Urothelium cell line (cell line): ENCODE measurements at regions not wholly inside any gene's neighbourhood (a gene's known extent, or its start where the extent isn't known, plus 50 kb on each side); places are given as distances from the start of the nearest gene placed in this dataset.
A peak's percentile ranks its signal among the peaks of the same experiment; 100 is the strongest.

ENCODE experiments used
- DNase-seq: peaks from one replicate; pipeline ENCODE4 v3.0.0; 2011; ENCODE audit warnings: low spot score, mixed read lengths
- FAIRE-seq: peaks from 2 replicates; lab custom pipeline; 2011; peaks lifted over from hg19 to GRCh38; lab: Jason Lieb, UNC

GRCh38 chr11:116144387-116144958, 628.3 kb downstream of the BUD13 start:
- DNase-seq (no peak), FAIRE-seq (peak; percentile 74)

DNA sequence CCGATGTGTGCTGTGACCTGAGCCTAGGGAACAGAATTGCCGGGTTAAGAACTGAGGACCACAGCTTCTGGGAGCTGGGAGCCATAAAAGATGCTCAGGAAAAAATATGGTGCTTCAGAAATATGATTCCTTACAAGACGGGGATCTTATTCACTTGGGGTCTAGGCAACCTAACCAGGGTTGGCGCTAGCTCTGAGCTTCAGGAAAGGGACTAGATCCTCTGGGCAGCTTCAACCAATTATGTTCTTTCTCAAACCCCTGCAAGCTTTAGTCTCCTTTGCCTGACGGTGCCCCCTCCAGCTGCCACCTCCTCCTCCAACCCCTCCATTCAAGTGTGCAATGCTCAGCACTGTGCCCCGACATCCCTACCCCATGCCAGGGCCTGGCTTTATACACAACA, 634.1 kb upstream of the CADM1 start:
- DNase-seq (no peak), FAIRE-seq (no peak)

DNA sequence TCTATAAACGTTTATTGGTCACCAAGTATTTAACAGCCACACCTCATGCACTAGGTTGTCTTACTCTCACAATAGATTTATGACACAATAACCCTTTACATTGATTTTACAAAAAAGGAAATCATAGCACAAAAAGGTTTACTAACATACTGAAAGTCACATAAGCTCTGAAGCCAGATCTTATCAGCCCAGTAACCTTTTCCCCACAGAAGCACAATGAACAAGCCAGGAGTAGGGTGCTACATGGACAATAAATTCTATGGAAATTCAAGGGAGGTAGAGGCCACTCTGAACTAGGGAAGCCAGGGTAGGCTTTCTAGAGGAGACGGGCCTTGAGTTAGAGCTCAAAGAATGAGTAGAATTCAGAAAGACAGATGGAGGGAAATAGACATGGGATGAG, 633.5 kb upstream of the CADM1 start:
- DNase-seq (no peak), FAIRE-seq (no peak)

- FAIRE-seq: no peak
- no peak for DNase-seq
Measured at GRCh38 chr11:116136987-116137674, 632.9 kb upstream of the CADM1 start.

DNA sequence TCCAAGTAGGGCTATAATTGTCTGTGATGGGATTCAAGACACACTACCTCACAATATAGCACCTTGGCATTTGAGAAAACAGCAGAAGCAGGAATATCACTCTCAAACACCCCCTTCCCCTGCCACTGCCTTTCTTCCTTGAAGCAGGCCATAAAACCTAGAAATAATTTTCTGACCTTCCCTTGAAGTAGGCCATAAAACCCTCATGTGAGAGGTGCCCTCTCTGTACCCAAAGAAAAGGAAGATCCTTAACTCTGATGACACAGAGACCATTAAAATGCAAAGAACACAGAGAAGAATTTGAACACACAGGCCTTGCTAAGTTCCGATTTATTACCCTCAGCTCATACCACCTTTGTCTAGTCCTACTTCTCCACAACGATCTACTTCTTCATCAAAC, 631.7 kb upstream of the CADM1 start:
- FAIRE-seq (no peak), DNase-seq (no peak)

DNA sequence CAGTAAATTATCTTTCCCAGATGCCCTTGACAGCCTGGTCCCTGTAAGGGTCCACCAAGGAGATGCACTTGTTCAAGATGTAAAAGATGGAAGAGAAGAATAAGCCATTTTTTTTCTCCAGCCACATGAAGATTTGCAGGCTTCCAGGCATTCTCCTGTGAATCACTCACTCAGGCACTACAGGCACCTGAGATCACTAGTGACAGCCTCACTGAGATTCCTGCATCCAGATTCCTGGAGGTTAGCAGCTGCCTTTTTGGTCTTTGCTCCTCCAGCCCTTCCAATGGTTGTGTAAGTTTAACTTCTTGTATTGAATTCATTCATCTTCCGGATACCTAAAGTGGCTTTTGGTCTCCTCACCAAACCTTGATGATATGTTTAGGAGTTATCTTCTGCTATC, 630.2 kb upstream of the CADM1 start:
- DNase-seq (no peak), FAIRE-seq (no peak)

DNA sequence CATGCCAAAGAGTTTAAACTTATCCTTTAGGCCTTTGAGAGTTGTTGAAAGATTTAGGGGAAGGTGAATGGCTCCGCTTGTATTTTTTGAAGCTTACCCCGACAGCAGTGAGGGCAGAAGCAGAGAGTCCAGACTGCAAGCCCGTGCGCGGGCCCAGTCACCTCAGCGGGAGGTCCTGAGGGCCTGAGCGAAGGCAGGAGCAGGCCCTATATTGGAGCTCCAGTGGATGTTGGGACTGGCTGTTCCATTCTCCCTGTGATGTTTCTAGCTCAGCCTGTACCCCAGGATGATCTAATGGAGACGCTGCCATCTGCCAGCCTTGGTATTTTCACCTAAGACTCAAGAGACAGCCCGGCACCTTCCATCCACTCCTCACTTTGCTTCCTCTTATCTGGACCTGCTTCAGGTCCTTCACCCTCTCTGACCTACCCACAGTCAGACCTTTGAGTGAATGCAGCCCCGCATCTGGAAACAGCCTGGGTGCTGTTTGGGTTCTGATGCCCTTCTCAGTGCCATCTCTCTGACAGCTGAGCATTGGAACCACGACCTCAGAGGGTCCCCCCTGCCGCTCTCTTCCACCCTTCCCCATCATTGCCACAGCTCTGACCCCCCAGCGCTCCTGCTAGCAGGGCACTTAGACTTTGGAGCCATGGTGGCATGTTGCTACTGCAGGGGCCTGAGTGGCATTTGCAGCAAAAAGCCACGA, 628.2 kb upstream of the CADM1 start:
- FAIRE-seq: no peak
- DNase-seq: no peak

DNA sequence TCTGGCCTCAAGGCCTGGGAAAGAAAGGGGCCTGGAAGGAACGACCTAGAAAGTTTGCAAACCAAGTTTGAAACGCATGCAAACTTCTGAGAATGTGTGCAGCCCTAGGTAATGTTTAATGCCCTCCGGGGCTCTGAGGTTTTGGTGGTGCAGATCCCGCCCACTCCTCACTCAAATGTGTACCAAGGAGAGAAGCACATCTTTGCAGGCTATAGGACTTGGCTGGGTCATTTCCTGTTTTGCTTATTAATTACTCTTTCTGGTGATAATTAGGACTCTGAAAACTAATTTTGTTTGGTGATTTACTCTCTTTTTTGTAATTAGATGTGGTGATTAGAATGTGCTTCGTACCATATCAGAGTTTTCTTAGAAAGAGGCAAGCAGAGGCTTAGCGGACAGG, 625.9 kb upstream of the CADM1 start:
- no peak for FAIRE-seq
- DNase-seq: no peak

DNA sequence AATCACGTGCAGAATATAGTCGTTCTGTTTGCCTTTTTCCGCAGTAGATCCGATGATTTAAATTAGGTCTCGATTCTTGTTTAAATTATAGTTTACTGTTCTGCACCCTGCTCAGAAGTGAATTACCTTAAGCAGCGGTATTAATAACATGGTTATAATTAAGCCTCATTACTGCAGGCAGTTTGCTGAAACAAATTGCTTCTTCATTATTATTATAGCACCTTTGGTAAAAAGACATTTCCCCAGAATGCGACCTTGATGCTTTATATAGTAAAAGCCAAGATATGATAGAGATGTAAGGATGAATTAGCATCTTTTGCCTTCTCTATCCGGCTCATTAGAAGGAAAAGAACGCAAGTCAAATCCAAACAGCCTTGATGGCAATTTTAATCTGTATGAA, 625.2 kb upstream of the CADM1 start:
- DNase-seq: no peak
- no peak for FAIRE-seq

- FAIRE-seq (no peak), DNase-seq (peak; percentile 1)
Measured at GRCh38 chr11:116126562-116126961, 622.3 kb upstream of the CADM1 start.

- FAIRE-seq (no peak), DNase-seq (peak; percentile 1)
Measured at GRCh38 chr11:116124922-116125714, 620.9 kb upstream of the CADM1 start.

DNA sequence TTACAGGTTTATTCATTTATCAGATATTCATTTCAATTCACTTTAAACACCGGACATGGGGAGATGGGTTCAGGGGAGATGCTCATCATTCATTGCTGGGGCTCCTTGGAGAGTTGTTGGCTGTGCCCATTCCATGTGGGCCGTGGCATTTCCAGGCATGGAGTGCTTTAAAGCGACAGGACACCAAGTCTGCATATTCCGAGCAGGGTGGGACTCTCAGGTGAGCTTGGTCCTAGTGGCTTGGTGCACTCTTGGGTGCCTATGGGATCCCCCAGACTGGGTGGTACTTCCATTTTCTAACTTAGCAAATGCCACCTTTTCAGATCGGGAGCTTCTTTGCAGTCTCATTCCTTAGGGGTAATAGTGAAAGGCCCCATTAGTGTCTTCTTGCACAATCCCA, 619.5 kb upstream of the CADM1 start:
- DNase-seq (no peak), FAIRE-seq (no peak)

DNA sequence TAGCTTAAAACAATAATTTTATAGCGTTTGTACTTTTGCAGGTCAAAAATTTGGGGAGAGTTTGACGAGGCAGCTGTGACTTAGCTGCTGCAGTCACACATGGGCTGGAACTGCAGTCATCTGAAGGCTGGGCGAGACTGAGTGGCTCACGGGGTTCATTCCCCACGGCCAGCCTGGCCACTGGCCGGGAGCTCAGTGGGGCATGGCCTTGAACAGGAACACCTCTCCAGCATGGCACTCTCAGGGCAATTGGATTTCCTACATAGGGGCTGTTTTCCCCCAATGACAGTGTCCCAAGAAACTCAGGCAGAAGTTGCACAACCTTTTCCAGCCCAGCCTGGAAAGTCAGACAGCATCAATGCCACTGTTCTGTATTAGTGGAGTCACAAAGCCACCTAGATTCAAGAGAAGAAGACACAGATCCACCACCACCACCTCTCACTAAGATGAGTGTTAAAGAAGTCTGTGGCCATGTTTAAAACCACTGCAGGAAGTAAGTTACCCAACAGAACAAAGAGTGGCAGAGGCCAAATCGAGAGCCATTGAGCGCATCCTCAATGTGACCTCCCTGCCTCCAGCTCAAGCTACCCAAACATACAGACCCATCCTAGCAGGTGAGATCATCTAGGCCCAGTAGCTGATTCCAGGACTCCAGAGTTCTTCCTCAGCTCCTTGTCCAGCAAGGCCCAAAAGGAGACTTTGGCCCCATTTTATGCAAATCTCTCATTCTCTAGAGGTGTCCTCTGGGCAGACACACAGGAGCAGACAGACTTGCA, 618.7 kb upstream of the CADM1 start:
- FAIRE-seq: no peak

DNA sequence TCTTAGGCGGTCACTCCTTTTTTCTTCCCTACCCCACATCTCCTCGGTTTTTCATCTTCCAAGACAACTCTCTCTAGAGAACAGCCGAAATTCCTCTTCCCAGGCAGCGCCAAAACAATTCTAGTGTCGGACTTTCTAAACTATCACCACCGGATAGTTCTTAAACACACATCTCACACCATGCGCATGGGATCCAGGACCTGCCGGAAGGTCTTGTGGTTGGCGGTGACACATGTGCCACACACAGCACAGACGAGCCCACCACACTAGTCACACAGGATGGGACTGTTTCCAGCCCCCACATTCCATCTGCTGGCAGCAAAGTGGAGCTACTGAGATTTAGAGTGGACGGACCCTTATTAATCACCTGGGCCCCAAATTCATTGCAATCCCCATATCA, 614.9 kb upstream of the CADM1 start:
- FAIRE-seq (no peak), DNase-seq (no peak)

More for the DNA sequence above, 618.7 kb upstream of the CADM1 start:
- no peak for DNase-seq

- DNase-seq (no peak), FAIRE-seq (no peak)
Measured at GRCh38 chr11:116118138-116118470, 613.9 kb upstream of the CADM1 start.

- FAIRE-seq (no peak), DNase-seq (no peak)
Measured at GRCh38 chr11:116117331-116118137, 613.3 kb upstream of the CADM1 start.

DNA sequence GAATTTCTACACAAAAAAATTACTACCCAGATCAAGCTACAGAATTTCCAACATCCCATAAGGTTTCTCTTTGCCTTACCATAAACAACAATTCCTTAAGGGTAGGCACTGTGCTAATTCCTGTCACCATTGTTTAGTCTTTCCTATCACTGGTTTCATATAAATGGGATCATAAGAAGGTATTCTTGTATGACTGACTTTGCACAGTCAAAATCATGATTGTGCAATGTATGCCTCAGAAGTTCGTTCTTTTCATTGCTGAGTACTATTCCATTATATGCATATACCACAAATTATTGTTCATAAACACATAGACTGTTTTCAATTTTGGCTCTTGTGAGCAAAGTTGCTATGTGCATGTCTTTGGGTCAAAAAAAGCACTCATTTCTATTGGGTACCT, 611.6 kb upstream of the CADM1 start:
- DNase-seq (no peak), FAIRE-seq (no peak)

- DNase-seq: no peak
- no peak for FAIRE-seq
Measured at GRCh38 chr11:116114198-116114651, 610.0 kb upstream of the CADM1 start.

GRCh38 chr11:116112087-116112935, 608.1 kb upstream of the CADM1 start:
- no peak for DNase-seq

More at GRCh38 chr11:116112087-116112935, 608.1 kb upstream of the CADM1 start:
- no peak for FAIRE-seq
